ENCODE measurements at regions not wholly inside any gene's neighbourhood (a gene's known extent, or its start where the extent isn't known, plus 50 kb on each side); places are given as distances from the start of the nearest gene placed in this dataset.

DNA sequence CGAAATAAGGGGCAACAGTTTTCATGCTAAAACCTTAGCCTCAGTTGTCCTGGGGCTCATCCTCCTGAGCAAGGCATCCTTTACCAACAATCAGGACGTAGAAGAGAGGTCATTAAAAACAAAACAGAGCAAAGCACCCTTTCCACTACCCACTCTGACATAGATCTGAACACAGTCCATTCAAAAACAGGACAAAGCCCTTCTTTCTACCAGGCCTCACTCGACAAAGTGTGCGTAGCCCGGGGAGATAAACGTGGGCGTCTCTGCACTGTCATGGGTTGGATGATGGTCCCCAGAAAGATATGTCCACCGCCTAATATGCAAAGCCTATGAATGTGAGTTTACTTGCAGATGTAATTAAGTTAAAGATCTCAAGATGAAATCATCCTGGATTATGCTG lies 60.6 kb upstream of the TAS2R1 start:
- TF ChIP-seq, protein P1, sequence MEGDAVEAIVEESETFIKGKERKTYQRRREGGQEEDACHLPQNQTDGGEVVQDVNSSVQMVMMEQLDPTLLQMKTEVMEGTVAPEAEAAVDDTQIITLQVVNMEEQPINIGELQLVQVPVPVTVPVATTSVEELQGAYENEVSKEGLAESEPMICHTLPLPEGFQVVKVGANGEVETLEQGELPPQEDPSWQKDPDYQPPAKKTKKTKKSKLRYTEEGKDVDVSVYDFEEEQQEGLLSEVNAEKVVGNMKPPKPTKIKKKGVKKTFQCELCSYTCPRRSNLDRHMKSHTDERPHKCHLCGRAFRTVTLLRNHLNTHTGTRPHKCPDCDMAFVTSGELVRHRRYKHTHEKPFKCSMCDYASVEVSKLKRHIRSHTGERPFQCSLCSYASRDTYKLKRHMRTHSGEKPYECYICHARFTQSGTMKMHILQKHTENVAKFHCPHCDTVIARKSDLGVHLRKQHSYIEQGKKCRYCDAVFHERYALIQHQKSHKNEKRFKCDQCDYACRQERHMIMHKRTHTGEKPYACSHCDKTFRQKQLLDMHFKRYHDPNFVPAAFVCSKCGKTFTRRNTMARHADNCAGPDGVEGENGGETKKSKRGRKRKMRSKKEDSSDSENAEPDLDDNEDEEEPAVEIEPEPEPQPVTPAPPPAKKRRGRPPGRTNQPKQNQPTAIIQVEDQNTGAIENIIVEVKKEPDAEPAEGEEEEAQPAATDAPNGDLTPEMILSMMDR (conservative IDR thresholded peaks at IDR 0.05) = no peak
- TF ChIP-seq ZFX (IDR thresholded peaks at IDR 0.05) = no peak
